GM18498 (cell line): ENCODE measurements at regions not wholly inside any gene's neighbourhood (a gene's known extent, or its start where the extent isn't known, plus 50 kb on each side); places are given as distances from the start of the nearest gene placed in this dataset.

Experiments used
- ATAC-seq: cut with Tn5 transposase; IDR thresholded peaks from one replicate; pipeline ENCODE4 v1.9.1; 2021; ENCODE audit warnings: mild to moderate bottlenecking, moderate library complexity; ENCODE audit not compliant: unreplicated experiment

- ATAC-seq: no peak
These were observed 502.9 kb upstream of the STXBP6 start for GRCh38 chr14:25552826-25553225.

GRCh38 chr14:25551674-25552073 lies 501.7 kb upstream of the STXBP6 start:
- no peak for ATAC-seq

GRCh38 chr14:25546826-25547225 lies 496.9 kb upstream of the STXBP6 start:
- ATAC-seq: no peak

- ATAC-seq: no peak
These were observed 488.0 kb upstream of the STXBP6 start for GRCh38 chr14:25537846-25538455.

- ATAC-seq: no peak
These were observed 476.3 kb upstream of the STXBP6 start for GRCh38 chr14:25526290-25526689.

GRCh38 chr14:25522926-25523325 lies 473.0 kb upstream of the STXBP6 start:
- no peak for ATAC-seq

- no peak for ATAC-seq
These were observed 472.2 kb upstream of the STXBP6 start for GRCh38 chr14:25522116-25522515.

- no peak for ATAC-seq
These were observed 471.7 kb upstream of the STXBP6 start for GRCh38 chr14:25521616-25522015.

GRCh38 chr14:25520821-25521220 lies 470.9 kb upstream of the STXBP6 start:
- ATAC-seq: no peak

GRCh38 chr14:25518364-25518763 lies 468.4 kb upstream of the STXBP6 start:
- no peak for ATAC-seq

GRCh38 chr14:25516838-25517237 lies 466.9 kb upstream of the STXBP6 start:
- ATAC-seq: no peak

GRCh38 chr14:25508845-25509244 lies 458.9 kb upstream of the STXBP6 start:
- no peak for ATAC-seq

- ATAC-seq: no peak
These were observed 451.8 kb upstream of the STXBP6 start for GRCh38 chr14:25501749-25502148.

- no peak for ATAC-seq
These were observed 439.0 kb upstream of the STXBP6 start for GRCh38 chr14:25488961-25489360.

- ATAC-seq: no peak
These were observed 435.4 kb upstream of the STXBP6 start for GRCh38 chr14:25485381-25485780.

GRCh38 chr14:25484906-25485305 lies 435.0 kb upstream of the STXBP6 start:
- ATAC-seq: no peak

GRCh38 chr14:25484235-25484634 lies 434.3 kb upstream of the STXBP6 start:
- no peak for ATAC-seq

GRCh38 chr14:25477316-25478098 lies 427.6 kb upstream of the STXBP6 start:
- no peak for ATAC-seq

- no peak for ATAC-seq
These were observed 422.8 kb upstream of the STXBP6 start for GRCh38 chr14:25472700-25473099.

GRCh38 chr14:25464772-25465171 lies 414.8 kb upstream of the STXBP6 start:
- ATAC-seq: no peak

- no peak for ATAC-seq
These were observed 414.1 kb upstream of the STXBP6 start for GRCh38 chr14:25464078-25464477.

- no peak for ATAC-seq
These were observed 413.5 kb upstream of the STXBP6 start for GRCh38 chr14:25463480-25463879.

- ATAC-seq: no peak
These were observed 411.8 kb upstream of the STXBP6 start for GRCh38 chr14:25461780-25462179.
